ENCODE measurements at regions not wholly inside any gene's neighbourhood (a gene's known extent, or its start where the extent isn't known, plus 50 kb on each side); places are given as distances from the start of the nearest gene placed in this dataset.

DNA sequence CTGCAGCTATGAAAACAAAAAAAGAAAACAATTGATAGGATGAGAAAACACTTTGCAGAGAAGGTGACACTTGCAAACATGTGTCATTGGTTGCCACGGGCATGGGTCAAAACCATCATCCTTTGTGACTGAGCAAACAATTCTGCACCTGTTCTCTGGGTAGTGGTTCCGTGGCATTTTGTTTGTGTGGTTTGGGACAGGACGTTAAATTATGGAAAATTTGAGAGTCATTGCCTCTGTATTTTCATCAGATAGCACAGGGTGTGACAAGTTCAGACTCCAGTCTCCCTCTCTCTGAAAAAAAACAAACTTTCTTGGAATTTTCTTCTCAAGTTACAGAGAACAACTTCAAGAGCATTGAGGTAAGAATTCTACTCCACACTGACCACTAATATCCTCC, 113.4 kb upstream of the HMHB1 start:
- DNase-seq (ENCODE audit: extremely low read depth in 1 of 11, low read depth in 9 of 11, low spot score in 4 of 11) = no peak

DNA sequence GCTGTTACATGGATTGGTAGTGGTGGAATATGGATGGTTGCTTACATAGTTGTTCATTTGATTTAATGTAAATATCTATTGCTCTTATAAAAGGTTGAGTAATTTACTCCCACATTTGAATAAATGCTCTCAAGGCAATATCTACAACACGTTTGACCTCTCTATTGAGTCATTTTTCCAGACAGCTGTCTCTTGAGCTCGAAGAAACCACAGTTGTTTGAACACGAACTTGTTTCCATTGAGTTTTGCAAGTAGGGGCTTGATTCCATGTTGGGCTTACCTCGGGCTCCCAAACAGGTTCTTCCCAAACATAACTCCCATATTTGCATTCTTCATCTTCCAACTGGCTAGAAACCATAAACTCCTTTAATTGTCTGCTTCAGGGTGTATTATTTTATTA, 115.0 kb upstream of the HMHB1 start:
- DNase-seq (ENCODE audit: extremely low read depth in 1 of 11, low read depth in 9 of 11, low spot score in 4 of 11) = no peak

DNA sequence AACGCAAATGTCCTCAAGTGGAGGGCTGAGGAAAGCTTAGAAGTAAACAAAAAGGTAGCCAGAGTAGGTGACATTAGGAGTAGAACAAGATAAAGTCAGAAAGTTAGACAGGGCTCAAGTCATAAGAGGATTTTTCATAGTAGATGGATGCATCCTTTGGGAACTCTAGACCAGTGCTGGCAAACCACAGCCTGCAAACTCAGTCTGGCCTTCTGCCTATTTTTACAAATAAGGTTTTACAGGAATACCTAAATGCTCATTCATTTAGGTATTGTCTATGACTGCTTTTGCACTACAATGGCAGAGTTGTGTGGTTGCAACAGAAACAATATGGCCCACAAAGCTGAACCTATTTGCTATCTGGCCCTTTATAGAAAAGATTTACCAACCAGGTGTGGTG, 116.0 kb upstream of the HMHB1 start:
- DNase-seq (ENCODE audit: extremely low read depth in 1 of 11, low read depth in 9 of 11, low spot score in 4 of 11) = no peak

DNA sequence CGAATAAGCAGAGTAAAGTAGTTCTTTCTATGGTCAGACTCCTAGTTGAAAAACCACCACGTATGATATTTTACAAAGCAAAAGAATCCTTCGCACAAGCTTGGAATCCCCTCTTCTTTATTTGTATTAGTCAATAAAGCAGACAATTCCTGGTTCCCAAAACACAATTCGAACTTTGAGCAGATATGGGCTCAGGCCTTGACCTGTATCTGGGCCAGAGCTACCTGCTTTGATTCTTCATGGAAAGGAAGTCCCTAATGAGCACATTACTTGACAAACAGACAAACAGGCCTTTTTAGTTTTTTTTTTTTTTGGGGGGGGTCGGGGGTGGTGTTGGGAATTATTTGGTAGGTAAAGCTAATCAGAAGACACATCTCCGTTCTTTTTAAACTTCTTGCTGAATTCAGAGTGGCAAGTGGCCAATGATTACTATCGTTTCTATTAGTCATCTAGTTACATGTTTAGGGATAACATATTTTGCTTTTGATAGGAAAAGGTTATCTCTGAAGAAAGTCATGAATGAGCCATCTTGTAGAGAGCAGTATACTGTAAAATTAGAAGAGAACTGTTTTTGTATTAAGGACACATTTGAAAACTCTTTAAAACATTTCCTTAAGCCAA, 116.6 kb upstream of the HMHB1 start:
- no peak for DNase-seq (ENCODE audit: extremely low read depth in 1 of 11, low read depth in 9 of 11, low spot score in 4 of 11)

DNA sequence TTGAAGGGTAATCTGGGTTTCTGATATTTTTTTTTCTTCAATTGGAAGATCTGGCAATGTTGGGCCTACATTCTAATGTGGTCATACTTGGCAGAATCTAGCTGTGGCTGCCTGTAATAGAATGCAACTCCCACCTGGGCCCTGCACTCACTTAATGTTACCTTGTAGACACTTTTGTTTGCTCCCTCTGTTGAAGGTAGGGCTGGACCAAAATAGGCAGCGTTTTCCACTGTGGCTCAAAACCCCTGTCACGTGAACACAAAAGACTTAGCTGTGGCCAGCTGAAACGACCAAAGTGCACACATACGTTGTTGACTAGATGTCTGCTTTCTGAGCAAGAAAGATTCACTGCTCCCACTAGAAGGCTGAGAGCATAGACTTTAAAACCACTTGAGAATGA, 117.6 kb upstream of the HMHB1 start:
- no peak for DNase-seq (ENCODE audit: extremely low read depth in 1 of 11, low read depth in 9 of 11, low spot score in 4 of 11)

DNA sequence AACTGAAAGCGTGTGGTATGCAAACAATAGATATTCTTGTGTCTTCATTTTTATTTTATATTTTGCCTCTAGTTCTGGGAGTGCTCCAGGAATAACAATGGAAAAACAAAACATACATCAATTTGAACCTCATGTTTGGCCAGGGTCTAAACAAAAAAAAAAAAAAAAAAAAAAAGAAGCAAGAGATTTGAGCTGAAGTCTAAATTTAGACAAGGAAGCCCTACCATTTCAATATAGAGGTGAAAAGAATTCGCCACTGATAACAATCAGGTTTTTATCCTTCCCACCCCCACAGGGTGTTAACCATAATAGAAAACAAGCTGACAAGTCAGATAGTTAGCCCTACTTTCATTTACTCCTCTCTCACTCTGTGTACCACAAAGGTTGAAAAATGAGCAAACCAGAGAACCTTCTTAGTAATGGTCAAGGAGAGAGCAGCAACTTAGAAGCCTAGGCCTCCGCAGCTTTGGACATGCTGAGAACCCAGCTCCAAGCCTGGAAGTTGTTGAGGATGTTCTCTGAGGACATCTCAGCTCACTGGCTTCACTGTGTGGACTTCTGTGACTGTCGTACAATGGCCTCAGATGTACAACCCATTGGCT, 118.2 kb upstream of the HMHB1 start:
- DNase-seq (ENCODE audit: extremely low read depth in 1 of 11, low read depth in 9 of 11, low spot score in 4 of 11) = no peak

DNA sequence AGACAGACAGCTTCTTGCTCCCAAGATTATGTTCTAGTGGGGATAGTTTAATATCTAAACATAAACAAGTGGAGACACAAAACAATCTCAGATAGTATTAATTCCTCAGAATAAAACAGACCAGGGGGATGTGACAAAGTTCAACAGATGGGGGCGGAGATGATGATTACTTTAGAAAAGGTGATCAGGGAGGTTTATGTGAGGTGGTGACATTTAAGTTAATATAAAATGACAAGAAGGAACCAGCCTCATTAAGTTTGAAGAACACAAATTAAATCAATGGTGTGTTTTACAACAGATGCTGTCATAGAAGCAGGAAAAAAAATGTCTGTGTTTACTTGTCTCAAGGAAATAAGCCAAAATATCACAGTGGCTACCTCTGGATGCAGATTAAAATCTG, 119.6 kb upstream of the HMHB1 start:
- no peak for DNase-seq (ENCODE audit: extremely low read depth in 1 of 11, low read depth in 9 of 11, low spot score in 4 of 11)

DNA sequence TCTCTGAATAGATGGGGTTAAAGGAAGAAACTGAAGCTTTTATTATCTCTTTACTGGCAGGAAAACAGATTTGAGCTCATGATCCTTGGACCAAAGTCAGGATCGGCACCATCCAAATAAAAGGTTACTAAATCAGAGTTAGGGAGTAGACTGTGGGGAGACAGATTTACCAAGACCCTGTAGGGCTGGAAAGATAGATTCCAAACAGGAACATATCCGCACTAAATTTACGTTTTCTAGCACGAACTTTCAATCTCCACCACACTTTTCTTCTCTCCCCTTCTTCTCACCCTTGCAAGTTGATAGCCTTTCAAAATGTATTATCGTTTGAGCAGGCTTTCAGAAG, 120.0 kb upstream of the HMHB1 start:
- DNase-seq (ENCODE audit: extremely low read depth in 1 of 11, low read depth in 9 of 11, low spot score in 4 of 11) = peak in 1 of 11 donors; percentile 26

DNA sequence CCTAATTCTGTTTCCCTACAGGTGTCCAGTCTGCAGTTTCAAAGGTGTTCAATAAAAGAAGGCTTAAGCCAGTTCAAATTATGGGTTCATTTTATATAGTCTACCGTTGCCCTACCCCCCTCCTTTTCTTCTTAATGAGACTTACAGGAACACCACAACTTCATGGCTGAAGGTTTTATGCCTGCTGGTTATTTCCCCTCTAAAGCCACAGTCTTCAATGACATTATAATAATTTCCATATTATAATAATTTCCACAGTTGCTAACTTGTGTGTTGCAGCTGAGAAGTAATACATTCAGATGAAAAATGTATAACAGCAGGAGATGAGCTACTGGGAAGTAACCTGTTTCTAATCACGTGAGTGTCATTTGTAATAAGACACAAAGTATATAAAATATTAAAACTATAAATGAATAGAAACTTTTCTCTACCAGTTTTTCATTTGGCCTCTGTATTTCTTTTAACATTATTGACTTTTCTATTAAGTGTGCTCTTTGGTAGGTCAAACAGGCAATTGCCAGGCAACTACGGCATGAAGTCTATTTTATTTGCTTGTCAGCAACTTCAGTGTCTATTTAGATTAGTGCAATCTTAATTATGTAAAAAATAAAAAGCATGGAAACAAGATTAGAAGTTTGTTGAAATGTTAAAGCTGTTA, 120.5 kb upstream of the HMHB1 start:
- no peak for DNase-seq (ENCODE audit: extremely low read depth in 1 of 11, low read depth in 9 of 11, low spot score in 4 of 11)

DNA sequence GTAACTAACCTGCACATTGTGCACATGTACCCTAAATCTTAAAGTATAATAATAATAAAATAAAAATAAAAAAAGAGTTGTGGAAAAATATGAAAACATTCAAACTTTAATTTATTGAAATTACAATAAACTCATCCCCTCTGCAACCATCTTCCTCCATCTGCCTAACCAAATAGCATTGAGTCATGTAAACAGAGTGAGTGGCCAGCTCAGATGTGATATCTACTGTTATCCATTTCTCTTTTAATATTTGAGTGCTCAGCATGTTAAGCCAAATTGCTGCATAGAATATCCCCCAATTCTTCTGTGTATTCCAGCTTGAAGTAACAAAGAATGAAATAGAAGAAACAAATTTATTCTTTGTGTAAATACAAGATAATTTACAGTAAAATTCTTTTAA, 124.4 kb upstream of the HMHB1 start:
- DNase-seq (ENCODE audit: extremely low read depth in 1 of 11, low read depth in 9 of 11, low spot score in 4 of 11) = no peak

DNA sequence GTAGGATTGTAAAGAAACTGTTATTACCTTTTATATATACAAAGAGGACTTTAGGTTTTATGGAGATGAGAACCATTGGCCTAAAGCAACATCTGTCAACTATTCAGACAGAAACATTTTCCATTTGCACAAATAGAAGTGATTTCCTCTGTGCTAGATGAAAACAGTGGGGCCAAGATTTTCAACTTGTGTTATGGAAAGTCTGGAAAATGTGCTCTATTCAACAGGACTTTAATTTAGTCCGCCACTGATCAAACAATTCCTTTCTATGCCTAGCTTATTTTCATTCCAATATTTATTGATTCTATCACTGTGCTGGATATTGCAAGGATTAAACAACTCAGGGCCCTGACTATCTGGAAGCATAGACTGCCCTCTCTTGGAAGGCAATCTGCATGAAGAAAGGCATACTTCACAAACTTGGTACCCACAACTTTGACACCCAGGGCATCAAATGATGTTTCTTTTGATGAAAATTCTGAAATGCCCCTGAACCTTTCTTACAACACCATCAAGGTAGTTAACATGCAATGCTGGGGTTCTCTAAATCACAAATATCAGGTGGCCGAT, 126.6 kb upstream of the HMHB1 start:
- DNase-seq (ENCODE audit: extremely low read depth in 1 of 11, low read depth in 9 of 11, low spot score in 4 of 11) = no peak

DNA sequence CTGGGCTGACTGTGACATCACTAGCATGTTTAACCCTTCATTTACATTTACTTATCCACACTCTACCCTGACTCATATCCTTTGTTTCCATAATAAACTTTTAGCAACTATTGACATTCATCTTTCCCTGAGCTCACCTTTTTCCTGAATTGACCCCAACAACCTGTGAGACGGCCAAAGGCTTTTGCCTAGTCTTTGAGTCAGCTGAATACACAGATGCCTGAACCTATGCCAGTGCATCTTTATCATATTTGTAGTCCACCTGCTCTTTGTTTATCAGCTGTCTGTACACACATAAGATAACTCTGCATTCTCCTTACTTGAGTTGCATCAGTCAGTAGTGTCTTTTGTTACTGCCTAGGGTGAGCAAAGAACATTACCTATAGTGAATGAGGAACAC, 128.5 kb upstream of the HMHB1 start:
- DNase-seq (ENCODE audit: extremely low read depth in 1 of 11, low read depth in 9 of 11, low spot score in 4 of 11) = no peak

DNA sequence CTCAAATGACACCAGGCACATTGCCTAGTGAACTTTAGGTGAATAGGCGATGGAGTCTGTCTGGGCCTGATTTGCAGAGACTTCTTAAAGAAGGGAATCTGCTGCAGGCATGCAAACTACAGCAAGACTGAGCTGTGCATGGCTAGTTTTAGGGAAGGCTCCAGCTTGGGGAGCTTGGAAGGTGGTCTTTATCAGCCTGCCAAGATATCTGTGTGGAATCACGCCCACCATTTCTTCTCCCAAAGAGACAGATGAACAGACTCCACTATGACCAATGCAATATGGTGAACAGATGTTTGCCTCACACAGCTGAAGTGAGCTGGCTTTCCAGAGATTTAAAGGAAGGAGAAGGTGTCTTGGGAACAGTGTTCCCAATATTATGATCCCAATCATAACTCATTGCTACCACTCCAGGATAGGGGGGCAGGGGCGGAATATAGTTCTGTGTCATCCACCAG, 129.0 kb upstream of the HMHB1 start:
- DNase-seq (ENCODE audit: extremely low read depth in 1 of 11, low read depth in 9 of 11, low spot score in 4 of 11) = no peak

DNA sequence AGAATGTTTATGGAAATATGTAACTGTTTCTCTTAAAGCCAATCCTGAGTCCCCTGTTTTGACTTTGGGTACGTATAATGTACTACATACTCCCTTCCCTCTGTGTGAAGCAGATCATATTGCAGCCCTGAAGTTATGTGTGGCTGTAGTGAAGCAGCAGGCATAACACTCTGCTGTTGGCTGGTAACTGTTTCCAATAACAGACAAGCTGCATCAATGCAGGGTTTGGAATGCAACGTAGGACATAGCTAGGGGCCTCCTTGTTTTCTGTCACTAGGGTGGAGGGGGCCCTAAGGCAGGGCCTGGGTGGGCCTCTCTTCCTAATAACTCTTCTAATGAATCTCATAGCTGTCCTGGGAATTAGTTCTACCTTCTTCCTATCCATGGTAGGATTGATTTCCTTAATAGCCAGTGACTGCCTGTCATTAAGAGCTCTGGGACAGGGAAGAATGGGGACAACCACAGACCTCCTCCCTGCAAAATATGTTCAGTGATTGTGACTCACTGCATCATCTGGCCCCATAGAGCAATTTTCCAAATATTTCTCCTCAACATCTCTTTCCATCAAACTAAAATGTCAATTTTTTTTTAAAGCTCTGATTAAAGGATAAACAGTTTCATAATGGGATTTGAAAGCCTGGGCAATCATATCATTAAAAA, 129.6 kb upstream of the HMHB1 start:
- DNase-seq (ENCODE audit: extremely low read depth in 1 of 11, low read depth in 9 of 11, low spot score in 4 of 11) = peak in 5 of 11 donors; percentile 13 to 51 (median 44)

DNA sequence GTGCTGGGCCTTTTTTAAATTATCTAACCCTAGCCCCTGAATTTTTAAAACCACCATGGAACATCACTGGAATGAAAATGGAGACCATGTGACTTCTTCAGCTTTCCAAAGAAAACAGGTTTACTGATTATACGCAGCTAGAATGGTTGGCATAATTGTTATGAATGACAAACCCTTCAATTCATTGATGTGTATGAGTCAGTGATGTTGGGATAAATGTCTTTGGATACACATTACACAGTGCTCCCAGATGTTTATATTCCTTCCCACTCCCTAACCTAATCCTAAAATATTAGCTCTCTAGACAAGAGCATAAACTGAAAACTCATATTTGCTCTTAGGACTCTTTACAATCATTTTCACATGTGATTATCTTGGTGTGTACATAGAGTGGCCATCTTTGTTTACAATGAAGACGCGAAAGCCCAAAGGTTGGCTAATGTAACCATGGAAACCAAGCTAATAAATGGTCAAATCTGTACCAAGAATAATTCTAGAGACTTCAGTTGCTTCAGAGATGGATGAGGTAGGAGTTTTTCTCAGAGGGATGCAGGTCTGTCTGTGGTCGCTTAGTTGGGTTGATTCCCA, 131.2 kb upstream of the HMHB1 start:
- DNase-seq (ENCODE audit: extremely low read depth in 1 of 11, low read depth in 9 of 11, low spot score in 4 of 11) = no peak

DNA sequence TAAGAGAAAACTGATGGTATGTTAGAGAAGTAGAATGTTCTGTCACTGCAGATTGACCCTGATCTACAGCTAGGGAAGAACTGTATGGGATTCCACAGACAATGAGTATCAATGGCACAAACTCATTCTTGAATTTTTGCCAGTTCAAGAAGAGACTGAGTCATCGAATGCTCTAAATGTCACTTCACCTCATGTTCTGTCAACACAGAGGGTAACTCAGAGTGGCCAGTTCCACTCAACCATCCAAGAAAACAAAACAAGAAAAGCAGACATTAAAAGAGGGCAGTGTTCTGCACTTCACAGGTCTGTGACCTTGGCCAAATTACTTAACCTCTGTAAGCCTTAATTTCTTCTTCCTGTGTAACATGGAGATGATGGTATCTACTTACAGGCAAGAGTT, 132.2 kb upstream of the HMHB1 start:
- DNase-seq (ENCODE audit: extremely low read depth in 1 of 11, low read depth in 9 of 11, low spot score in 4 of 11) = no peak

DNA sequence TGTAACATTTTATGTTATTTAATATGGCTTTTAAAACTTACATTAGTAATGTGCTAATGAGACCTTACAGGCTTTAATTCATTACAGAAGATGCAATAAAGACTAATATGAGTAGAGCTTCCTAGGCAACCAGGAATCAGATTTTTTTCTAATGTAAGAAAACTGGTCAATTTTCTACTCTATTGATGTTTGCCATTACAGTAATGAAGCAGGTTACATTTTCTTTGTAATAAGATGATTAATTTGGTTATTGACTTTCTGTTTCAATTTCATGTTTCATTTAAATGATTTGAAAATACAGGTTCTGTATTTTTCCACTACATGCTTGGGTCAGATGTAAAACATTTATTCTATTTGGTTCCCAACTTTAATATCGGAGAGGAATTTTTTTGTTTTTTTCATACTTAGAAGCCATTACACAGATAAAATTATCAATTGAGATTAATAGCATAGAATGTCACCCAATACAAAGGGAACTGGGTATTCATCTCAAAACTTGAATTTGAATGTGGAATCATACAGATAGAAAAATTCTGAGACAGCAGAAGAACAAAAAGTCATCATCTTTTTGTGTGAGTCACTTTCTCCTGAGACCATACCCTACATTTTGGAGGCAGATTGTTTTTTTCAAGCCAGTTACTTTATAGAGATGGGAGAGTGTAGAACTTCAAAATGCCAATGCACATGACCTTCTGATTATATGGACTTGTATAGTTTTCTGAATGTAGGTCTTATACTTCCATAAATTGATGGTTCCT, 133.6 kb upstream of the HMHB1 start:
- DNase-seq (ENCODE audit: extremely low read depth in 1 of 11, low read depth in 9 of 11, low spot score in 4 of 11) = no peak

DNA sequence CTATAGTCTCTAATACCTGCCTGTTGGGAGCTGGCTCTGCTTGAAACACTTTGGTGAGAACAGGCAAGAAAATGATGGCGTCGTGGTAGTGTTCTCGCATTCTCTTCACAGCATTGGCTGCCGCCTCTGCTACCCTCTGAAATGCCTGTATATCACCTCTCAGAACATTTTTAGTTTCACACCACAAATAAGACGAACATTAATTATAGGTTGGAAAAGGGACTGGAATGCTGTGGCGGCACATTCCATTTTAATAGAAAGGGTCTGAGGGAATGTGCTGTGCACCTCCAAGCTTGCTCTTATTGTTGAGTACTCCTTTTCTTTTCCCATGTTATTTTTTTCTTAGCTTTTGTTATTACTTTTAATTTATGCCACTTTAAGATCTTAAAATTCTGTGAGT, 134.6 kb upstream of the HMHB1 start:
- no peak for DNase-seq (ENCODE audit: extremely low read depth in 1 of 11, low read depth in 9 of 11, low spot score in 4 of 11)

DNA sequence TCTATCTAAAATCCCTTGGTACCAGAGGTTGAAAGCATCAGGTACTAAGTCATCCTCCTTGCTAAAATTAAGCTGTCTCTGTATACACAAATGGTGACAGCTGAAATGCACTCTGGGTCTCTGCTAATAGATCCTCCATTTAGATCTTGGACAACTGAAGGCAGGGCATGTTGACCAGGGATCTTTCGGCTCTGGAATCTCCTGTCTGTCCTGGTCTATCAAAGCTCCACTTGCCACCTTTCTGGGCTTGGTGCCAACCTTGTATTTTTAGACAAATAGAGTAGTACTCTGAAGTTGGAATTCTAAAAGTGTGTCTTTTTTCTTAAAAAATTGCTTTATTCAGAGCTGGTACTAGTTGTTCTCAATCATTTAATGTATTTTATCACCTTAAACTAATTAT, 135.2 kb upstream of the HMHB1 start:
- no peak for DNase-seq (ENCODE audit: extremely low read depth in 1 of 11, low read depth in 9 of 11, low spot score in 4 of 11)

Data from renal cortex interstitium (tissue), 11 donors.